ENCODE measurements at regions not wholly inside any gene's neighbourhood (a gene's known extent, or its start where the extent isn't known, plus 50 kb on each side); places are given as distances from the start of the nearest gene placed in this dataset.

- TF ChIP-seq POLR2A (IDR thresholded peaks at IDR 0.05) (no peak), EP300 (IDR thresholded peaks at IDR 0.05) (no peak), POLR2AphosphoS5 (IDR thresholded peaks at IDR 0.05) (no peak)
- TF ChIP-seq, protein P1, sequence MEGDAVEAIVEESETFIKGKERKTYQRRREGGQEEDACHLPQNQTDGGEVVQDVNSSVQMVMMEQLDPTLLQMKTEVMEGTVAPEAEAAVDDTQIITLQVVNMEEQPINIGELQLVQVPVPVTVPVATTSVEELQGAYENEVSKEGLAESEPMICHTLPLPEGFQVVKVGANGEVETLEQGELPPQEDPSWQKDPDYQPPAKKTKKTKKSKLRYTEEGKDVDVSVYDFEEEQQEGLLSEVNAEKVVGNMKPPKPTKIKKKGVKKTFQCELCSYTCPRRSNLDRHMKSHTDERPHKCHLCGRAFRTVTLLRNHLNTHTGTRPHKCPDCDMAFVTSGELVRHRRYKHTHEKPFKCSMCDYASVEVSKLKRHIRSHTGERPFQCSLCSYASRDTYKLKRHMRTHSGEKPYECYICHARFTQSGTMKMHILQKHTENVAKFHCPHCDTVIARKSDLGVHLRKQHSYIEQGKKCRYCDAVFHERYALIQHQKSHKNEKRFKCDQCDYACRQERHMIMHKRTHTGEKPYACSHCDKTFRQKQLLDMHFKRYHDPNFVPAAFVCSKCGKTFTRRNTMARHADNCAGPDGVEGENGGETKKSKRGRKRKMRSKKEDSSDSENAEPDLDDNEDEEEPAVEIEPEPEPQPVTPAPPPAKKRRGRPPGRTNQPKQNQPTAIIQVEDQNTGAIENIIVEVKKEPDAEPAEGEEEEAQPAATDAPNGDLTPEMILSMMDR (IDR thresholded peaks at IDR 0.05): no peak
Observed at GRCh38 chr5:130724658-130725057, 440.4 kb downstream of the HINT1 start.
